GM19035 (cell line): ENCODE measurements at regions not wholly inside any gene's neighbourhood (a gene's known extent, or its start where the extent isn't known, plus 50 kb on each side); places are given as distances from the start of the nearest gene placed in this dataset.

Source experiments
- ATAC-seq: cut with Tn5 transposase; IDR thresholded peaks from one replicate; pipeline ENCODE4 v1.9.1; 2021; ENCODE audit not compliant: unreplicated experiment

DNA sequence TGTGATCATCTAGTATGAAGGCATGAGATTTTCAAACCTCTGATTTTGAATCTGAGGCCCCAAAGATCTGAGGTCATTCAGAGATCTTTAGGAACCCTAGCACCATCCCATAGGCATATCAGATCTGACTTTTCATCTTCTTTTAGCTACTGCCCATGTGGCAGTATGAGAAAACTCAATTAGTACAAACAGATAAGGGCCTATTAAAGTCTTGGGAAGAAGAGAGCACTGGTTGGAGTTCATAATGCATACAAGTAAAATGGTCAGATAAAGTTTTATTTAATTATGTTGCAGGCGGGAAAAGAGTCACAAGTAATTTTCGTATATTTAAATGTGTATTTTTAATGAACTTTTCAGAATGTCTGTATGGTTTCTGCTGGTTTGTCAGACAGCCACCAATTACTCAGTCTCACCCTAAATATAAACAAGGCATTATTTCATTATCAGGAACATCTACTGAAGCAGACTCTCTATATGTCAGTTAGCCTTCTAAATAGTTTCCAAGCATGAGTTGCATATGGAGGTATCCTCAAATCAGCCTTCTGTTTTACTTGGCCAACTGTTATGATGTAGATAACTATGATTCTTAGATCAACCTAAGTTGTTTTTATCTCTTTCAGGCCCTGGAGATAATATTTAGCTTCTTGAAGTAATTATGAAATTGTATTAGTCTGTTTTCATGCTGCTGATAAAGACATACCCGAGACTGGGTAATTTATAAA is 340.3 kb upstream of the TBC1D5 start:
- no peak for ATAC-seq

DNA sequence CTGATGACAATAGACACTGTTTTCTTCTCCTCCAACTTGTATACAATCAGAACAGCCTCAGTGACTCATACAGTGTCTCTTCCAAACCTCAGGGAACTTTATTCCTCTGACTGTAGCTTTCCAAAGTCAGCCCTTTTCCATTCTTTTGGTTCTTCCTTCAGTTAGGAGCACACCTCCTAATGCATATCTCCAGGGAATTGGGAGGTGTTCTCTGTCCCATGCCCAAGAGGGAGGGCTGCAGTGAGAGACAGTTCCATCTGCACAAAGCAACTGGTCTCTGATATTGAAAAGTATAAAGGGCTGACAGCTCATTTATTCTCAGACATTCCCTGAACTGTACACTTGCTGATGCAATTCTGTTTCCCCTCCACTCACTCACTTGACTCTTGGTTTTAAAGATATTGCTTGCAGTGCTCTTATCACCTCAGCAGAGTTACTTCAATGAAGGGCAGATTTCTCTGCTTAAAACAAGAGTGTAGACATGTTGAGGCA is 337.8 kb upstream of the TBC1D5 start:
- ATAC-seq, result no peak

DNA sequence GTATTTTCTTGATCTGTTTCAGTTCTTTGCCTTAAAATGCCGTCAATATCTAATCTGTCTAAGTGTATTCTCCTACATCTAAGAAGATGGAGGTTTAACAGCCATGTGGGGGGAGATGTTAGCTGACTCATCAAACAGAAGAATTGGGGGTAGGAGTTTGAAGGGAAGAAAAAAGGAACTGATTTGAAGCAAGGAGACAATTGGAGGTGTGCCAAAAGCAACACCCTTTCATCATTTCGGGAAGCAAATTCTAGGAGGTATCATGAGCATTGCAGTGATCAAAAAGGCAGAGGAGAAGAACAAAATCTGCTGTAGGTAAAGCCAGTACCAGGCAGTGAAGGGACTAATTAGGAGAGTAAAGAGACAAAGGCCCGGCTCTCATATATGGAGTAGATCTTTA is 337.3 kb upstream of the TBC1D5 start:
- ATAC-seq, result no peak

DNA sequence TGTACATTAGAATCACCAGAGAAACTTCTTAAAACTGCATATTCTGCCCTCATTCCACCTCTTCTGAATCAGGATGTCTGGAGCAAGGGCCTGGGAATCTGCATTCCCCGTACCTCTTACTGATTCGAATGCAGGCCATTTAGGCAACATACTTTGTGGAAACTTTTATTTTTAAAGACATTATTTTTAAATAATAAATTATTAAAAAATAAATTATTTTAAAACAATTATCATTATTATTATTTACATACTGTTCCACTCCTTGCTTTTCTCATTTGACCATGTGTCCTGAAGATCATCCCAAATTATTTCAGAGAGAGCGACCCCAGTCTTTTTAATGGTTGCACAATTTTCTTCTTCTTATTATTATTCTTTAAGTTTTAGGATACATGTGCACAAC is 336.6 kb upstream of the TBC1D5 start:
- no peak for ATAC-seq

DNA sequence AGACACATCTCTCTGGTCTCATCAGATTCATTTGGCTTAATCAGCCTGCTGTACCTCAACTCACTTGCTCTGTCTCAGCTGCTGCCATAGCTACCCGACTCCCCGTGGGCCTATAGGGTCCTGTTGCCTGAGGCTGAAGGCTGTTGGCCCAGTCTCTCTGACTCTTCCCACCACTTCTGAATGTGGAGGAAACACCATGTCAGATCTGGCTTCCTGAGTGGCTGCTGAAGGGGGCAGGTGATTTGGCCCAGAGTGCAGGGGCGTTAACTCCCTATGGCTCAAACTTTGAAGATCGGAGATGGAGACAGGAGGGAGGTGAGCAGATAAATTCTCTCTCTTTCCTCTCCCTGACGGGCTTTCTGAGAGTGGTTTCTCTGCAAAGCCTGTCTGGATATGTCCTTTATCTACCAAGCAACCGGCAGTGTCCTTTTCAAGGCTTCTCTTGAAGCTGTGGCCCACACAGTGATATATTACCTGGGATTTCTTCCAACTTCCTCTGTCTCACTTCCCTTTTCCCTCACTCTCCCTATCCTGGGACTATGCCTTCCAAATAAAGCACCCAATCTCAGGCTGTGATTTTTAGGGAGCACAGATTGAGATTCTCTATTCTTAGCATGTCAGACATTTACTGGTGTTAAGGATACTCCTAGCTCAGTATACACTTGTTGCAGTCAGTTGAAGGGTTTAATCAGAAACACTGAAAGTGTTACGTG is 334.9 kb upstream of the TBC1D5 start:
- ATAC-seq, result no peak

DNA sequence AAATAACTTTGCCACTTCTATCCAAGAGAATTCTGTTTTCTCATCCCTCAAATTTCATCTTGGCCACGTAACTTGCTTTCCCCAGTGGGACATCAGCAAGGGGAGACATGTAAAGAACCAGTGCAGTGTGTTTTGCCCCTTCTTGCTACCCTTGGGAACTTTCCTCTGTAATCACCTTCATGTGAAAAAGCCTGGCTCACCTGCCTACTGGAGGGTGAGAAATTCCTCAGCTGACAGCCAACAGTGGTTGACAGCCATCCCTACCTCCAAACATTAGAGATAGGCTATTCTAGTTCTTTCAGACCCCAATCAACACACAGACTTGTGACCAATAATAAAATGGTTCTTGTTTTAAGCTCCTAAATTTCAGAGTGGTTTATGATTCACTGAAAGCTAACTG is 333.9 kb upstream of the TBC1D5 start:
- ATAC-seq, result no peak

DNA sequence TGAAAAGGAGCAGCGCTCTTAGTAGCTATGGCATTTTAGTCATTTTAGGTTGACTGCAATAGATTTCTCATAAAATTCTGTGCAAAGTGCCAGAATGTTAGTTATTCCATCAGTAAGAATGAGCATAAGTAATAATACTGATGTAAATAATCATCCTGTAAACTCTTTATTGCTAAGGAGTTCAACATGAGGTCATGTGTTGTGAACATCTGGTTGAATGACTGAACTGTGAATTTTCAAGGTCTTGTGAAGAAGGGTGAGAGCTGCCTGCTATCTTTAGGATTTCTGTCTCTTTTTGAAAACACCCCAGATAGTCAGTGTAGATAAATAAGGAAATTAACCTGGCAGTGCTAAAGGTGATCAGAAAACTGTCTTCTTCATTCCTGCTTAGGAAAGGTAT is 333.4 kb upstream of the TBC1D5 start:
- ATAC-seq, result no peak

DNA sequence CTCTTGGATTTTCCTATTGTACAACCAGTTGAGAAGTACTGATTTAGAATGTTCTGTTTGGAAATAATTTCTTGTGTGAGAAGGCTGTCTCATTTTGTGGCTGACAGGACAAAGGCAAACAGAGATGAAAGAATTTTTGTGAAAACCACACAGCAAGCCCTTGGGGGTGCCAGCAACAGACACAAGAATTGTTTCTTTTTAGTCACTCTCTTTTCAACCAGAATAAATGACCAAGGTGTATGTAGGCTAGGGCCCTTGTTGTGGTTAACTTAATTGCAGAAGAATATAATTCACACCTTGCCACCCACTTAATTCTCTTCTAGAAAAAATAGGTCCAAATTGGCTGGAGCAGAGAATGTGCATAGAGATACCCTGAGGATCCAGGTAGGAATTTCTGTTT is 329.4 kb upstream of the TBC1D5 start:
- no peak for ATAC-seq

DNA sequence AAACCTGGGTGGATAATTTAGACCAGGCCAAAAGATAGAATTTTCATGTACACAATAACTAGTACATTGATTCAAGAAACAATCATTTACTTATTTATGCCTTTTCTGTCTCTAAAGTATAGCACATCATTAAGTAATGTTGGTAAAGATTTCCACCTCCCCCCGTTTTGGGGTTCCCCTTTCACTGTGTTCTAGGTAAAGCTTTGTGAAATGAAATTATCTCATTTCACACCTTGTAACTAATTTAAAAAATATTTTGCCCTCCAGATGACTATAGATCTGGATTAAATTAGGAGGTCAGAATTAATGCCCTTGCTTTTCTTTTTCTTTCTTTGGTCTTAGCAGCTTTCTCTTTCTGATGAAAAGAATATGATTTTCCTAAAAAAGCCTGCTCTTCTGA is 328.5 kb upstream of the TBC1D5 start:
- ATAC-seq, result no peak

DNA sequence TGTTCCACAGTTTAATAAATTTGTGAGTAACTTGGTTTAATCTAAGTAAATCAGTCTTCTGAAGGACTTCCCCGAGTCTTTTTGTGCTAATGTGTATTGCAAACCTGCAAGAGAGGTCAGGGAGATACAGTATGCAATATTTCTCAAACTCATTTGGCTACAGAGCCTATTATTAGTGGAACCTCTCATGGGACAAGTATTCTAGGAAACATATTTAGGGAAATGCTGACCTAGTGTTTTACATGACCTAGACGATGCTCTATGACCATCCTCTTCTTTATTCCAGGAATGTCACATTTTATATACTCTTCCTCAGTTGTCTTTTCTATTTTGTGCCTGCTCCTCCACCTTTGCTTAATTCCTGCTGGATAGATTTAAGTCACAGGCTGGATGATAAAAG is 327.8 kb upstream of the TBC1D5 start:
- no peak for ATAC-seq

DNA sequence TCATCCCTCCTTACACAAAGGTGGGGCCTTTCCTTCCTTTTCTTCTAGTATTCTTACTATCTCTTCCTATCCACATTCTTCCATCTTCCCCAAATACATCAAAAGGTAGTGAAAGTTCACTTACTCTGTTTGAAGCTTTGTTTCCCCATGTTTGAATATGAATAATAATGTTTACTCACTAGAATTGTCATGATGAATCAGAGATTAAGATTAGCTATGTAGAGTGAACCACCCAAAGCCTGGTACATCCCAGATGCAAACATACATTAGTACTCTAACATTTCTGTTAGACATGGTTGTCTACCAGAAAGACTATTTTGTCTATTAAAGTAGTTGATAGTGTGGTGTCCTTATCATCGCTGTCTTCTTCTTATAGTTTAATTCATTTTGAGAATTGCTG is 327.1 kb upstream of the TBC1D5 start:
- ATAC-seq, result no peak

DNA sequence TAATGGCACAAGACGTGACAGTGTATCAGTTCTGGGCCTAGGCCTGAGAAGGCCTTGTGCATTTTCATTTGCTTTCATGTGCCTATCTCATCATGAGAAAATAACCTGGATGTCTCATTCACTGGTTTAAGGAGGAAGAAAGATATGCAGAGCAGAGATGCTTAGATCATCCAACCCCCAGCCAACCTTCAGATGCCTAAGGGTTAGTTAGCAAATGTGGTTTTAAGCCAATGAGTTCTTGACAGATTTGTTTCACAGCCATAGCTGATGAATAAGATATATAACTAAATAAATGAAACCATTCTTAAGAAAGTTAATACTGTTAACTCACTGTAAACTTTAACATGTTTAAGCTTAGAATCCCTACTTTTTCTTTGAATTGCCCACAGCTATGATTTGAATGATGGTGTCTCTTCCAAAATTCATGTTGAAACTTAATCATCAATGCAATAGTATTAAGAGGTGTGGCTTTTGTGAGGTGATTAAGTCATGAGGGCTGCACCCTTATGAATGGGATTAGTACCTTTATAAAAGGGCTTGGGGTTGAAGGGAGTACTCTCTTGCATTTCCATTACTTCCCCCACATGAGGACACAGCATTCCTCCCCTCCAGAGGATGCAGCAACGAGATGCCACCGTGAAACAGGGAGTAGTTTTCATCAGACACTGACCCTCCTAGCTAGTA is 324.6 kb upstream of the TBC1D5 start:
- ATAC-seq, result no peak

DNA sequence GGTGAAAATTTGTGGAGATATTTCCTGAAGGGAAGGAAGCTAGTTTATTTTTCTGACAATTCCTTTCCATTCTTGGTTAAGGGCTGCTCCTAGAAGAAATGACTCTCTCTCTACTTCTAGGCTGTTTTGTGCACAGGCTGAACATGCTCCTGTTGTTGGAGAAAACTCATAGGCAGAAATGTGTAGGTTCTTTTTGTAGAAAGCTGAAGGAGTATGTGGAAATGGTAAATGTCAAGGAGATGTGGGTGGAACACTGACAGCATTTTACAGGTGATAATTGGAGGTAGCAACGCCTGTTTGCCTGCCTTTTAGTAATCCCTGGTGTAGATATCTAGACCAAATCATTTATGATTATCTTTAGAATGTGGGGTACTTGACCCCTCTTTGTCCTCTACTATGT is 322.2 kb upstream of the TBC1D5 start:
- ATAC-seq, result no peak

DNA sequence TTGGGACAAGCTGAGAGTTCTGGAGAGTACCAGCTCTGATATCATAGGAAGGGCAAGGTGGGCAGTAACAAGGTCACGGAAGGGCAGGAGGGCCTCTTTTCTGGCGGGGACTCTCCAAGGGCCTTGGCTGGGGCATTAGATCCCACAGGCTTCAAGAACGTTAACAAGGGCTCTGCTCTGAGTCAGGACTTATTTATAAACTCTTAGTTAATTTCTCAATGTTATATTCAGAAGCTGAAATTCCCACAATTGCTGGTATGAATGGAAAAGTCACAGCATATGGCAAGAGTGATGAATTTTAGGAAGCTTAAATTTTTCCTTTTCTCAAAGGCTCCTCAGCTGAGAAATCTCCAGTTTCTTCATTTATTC is 320.2 kb upstream of the TBC1D5 start:
- no peak for ATAC-seq

DNA sequence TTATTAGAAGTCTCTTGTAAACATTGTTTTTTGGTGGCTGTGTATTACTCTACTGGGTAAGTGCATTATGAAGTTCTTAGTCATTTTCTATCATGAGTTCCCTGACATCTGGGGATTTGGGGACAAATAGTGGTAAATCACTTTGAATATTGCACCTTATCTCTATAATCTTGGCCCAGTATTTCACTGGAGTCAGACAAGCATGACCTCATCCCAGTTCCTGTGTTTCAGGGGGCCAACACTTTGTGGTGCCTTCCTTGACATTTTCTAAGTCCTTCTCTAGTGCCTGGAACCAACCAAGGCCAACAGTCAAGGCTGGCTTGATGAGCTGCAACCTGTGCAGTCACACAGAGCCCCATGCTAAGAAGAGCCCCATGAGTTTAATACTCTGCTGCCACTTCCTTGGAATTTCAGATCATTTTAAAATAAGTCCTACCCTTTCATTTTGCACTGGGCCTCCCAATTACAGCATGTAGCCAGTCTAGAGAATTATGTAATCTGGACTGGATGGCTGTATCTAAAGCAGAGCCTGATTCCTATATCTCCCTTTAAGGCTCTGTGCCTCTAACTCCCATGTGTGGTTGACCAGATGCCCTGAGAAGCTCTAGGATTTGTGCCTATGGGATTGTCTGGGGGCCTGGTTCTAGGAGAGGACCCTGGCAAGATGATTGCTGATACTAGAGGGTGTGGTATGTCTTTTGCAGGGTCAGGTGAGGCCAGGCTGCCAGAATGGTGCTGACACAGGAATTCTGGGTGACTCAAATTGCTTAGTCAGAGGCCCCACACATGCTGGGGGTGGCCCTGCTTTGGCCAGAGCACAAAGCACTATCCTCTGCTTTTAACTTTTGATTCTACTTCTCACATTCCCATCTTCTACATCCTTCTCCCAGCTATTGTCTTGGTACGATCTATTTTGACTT is 319.6 kb upstream of the TBC1D5 start:
- ATAC-seq, result no peak

DNA sequence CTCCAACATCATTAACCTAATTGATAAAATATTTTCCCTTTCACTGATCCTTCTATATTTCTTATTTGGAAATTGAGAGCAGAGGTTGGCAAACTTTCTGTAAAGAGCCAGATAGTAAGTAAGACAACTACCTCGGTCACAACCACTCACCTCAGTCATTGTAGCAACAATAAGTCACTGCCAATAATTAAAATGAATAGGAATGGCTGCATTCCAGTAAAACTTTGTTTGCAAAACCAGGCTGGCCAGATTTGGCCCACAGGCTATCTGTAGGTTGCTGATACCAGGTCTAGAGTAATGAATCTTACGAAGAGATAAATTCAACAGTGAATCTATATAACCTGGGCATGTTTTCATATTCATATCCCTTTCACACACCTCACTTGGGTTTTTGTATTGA is 316.2 kb upstream of the TBC1D5 start:
- no peak for ATAC-seq

DNA sequence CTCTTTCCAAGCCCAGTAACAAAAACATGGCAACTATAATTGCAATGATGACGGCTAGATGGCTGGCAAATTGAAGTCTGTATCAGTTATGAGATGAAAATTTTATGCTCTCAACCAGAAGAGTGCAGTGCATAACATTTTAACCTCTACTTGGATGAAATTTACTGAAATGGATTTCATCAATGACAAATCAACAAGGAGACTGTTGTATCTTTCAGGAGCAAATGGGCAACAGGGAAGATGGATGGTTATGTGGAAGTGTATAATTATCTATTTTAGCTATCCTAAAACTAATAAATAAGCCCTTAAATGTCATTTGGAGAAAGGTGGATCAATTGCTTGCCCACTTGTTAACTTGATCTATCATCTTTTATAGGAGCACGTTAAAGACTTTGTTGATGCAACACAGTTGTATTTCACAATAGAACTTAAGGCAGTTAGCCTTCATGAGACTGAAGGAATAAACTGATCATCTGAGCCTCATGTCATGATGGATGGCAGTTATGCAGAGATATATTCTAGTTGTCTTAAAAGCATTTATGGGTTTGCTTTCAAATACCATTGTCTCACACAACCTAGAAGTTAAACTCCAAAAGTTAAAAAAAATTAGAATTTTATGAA is 315.1 kb upstream of the TBC1D5 start:
- no peak for ATAC-seq

DNA sequence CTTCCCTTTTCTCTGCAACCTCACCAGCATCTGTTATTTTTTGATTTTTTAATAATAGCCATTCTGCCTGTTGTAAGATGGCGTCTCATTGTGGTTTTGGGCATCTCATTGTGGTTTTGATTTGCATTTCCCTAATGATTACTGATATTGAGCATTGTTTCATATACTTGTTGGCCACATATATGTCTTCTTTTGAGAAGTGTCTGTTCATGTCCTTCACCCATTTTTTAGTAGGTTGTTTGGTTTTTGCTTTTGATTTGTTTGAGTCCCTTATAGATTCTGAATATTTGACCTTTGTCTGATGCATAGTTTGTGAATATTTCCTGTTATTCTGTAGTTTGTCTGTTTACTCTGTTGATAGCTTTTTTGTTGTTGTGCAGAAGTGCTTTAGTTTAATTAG is 312.2 kb upstream of the TBC1D5 start:
- ATAC-seq, result no peak

DNA sequence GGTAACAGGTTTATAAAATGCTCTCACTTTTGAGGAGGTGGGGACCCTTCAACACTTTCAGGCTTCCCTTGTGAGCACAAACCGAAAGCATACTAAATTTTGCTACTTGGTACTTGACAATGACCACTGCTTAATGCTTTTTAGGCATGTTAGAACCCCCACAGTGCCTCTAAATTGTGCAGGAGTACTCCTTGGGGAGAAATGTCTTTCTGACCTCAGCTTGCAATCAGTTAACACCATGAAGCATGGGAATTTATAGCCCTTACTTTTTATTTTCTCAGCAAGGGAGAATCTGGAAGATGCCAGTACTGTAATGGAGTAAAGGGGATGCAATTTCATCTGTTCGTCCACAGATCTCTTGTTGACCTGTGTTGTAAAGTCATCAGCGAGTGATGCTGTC is 308.9 kb upstream of the TBC1D5 start:
- ATAC-seq, result no peak

DNA sequence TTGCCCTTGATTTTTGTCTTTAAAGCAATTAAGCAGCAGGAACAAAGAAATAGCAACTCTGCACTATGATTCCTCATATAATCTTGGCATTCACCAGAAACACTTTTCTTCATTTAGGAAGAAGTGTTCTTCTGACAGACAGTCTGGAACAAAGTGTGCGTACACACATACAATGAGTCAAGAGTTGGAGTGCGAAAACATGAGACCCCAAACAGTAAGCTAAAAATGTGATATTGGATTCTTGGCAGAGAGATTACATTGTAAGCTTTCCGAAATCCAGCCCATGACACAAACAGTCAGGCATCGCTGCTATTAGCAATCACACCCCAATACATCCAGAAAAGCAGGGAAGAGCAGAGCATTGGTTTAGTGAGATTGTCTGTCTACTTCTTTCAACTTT is 306.7 kb upstream of the TBC1D5 start:
- no peak for ATAC-seq

DNA sequence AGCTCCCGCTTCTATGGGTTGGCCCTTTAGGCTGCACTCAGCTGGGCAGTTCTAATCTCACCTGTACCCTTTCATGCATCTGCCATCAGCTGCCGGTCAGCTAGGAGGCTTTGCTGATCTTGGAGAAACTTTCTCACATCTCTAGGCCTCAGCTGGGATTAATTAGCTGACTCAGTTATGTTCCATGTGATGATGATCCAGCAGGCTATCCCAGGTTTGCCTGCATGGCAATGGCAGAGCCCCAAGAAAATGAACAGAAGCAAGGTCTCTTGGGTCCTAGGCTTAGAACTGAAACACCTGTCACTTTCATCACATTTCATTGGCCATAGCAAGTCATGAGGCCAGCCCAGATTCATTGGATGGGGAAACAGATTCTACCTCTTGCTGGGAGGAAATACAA is 304.6 kb upstream of the TBC1D5 start:
- ATAC-seq, result no peak
